GM19467 (cell line): ENCODE measurements at regions not wholly inside any gene's neighbourhood (a gene's known extent, or its start where the extent isn't known, plus 50 kb on each side); places are given as distances from the start of the nearest gene placed in this dataset.

Experiments
- ATAC-seq: cut with Tn5 transposase; IDR thresholded peaks from one replicate; pipeline ENCODE4 v1.9.1; 2021; ENCODE audit warnings: mild to moderate bottlenecking, moderate library complexity; ENCODE audit not compliant: unreplicated experiment

- no peak for ATAC-seq
Observed at GRCh38 chr2:19041434-19042041, 316.9 kb downstream of the OSR1 start.

GRCh38 chr2:19038071-19039015, 320.1 kb downstream of the OSR1 start:
- ATAC-seq = no peak

DNA sequence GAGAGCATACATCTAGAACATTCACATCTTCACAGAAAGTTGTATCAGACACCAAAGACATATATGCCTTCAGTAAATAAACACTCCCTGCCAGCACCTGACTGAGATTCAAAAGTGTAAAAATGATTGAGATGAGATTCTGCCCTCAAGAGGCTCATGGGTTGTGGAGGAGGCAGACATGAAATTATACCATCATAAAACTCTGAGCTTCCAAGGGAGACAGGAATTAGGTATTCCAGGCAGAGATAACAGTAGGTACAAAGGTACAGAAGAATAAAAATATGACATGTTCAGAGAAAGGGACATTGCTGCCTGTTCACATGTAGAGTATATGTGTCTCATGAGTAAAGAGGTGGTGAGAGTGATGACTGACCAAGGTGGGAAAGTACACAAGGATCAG, 322.3 kb downstream of the OSR1 start:
- no peak for ATAC-seq

GRCh38 chr2:19035238-19035637, 323.2 kb downstream of the OSR1 start:
- ATAC-seq = no peak

GRCh38 chr2:19033240-19033639, 325.2 kb downstream of the OSR1 start:
- no peak for ATAC-seq

DNA sequence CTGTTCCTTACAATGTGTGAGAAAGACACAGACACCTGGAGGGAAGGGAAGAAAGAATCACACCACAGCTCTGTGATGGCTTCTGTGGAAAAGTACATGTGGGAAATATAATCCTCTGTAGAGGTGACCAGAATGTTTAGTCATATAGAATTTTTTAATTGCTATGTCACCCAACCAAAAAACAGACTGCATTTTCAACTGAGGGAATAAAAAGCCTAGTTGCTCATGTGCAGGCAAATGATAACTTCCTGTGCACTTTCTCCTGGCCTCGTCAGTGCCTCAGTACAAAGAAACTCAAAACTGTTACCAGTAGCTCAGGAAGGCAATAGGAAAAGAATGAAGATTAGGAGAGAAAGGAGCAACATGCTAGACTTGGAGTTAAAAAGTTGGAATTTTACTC, 326.8 kb downstream of the OSR1 start:
- ATAC-seq = no peak

DNA sequence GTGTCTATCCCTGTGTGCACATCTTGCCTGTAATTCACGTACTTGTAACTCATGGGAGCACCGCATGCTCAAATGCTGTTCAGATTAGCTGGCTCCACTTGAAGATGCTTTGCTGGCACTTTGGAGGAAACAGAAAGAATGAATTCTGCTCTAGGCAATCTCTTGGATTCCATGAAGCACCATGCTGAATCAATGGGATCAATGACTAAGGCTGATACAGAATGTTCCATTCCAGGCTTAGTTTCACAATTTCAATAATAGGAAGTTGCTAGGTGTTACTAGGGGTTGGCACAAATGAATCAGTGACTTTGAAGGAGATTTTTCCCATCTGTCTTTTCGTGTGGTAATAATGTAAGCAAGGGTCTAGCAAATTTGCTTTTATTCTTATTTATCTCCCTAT, 328.8 kb downstream of the OSR1 start:
- ATAC-seq = no peak

DNA sequence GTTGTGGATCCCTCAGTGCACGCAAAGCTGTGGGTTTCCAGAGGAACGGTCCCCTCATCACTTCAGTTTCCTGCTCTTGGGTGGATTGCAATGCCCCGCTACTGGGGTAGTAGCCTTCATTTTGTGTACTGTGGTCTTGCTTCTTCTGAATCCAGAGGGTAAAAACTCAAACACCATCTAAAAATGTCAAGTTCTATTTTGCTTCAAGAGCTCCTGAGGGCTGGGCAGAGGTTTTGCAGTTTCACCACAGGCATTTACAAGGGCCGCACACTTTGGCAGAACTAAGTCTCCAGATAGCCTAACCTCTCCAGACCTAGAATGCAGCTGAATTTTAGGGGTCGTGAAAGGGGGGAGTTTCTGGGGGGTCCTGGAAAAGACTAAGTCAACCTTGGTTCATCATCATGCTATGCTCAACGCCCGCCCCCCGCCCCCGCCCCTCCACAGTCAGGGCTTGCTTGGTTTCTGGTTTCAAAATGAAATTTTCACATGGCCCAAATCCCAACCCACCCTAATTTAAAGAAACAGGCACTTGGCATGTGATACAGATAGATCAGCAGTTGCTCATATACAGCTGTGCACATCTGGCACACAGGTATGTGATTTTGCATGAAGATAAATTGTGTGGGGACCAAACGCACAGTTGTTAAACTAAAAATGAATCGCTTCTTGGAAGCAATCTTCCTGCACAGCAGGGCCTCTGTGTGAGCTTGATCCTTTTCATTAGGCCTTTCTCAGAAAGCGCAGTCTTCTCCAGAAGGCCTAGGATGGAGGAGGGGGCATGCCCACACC, 329.6 kb downstream of the OSR1 start:
- no peak for ATAC-seq

DNA sequence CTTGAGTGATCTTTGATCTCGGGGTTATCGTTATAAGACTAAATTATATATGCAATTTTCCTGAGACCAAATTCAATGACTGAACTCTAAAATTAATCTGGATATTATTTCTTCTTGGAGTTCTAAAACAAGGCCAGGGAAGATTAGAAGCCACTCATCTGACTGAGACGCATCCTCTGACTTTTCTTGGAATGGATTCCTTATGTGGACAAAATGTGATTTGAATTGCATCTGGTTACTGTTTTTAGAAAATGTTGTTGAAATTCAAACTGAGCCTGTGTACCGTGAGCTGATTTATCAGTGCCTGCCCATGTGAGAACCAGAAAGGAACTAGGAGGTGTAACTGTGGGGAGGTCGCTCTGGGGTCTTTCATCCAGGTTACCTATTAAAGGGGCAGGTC, 330.8 kb downstream of the OSR1 start:
- no peak for ATAC-seq

GRCh38 chr2:19026261-19026660, 332.2 kb downstream of the OSR1 start:
- no peak for ATAC-seq

- ATAC-seq = no peak
Observed at GRCh38 chr2:19022334-19022733, 336.1 kb downstream of the OSR1 start.

DNA sequence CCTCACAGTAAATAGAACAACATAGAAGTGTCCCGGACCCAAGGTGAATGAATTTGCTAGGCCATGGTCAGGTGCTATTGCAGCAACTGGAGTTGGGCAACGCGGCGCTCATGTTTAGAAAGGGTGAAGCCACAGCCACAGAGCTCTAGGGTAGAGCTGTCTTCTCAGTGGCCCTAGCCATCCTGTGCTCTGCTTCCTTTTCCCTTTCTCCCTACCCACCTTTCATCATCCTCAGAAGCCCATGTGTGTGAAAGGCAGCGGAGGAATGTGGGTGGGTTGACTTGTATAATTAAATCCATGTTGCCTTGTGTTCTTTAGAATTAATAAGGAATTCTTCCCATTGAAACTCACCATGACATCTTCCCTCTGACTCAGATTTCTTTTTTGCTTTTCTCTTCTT, 336.7 kb downstream of the OSR1 start:
- ATAC-seq = no peak

DNA sequence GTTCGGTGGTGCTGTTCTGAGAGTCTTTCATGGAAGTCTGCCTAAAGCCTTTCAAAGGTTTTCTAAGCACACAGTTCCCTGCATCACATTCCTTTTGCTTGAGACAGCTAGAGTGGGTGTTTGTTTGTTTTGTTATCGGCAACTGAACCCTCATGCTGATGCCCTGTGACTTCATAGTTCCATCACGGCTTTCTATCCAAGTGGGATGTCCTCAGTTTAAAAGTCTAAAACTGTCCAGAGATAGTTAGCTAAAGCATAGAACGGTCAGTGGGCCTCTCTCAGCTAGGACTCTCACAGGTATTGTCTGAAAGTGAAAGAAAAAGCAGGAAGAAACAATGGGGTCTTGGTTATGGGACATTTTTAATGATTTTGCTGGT, 337.3 kb downstream of the OSR1 start:
- no peak for ATAC-seq

DNA sequence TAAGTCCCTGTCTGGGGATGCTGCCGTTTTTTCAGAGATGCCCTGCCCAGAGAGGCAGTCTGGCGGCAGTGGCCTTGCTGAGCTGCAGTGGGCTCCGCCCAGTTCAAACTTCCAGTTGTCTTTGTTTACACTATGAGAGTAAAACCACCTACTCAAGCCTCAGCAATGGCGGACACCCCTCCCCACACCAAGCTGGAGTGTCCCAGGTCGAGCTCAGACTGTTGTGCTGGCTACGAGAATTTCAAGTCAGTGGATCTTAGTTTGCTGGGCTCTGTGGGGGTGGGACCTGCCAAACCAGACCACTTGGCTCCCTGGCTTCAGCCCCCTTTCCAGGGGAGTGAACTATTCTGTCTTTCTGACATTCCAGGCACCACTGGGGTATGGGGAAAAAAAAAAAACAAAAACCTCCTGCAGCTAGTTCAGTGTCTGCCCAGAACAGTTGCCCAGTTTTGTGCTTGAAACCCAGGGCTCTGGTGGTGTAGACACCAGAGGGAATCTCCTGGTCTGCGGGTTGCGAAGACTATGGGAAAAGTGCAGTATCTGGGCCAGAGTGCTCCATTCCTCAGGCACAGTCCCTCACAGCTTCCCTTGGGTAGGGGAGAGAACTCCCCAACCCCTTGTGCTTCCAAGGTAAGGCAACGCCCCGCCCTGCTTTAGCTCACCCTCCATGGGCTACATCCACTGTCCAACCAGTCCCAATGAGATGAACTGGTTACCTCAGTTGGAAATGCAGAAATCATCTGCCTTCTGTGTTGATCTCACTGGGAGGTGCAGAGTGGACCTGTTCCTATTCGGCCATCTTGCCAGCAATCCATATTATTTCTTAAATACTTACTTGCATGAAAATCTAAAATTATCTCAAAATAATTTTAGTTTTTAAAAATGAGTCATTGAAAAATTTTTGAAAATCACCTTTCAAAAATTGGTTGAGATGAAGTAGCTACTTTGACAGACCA, 338.0 kb downstream of the OSR1 start:
- ATAC-seq = no peak

DNA sequence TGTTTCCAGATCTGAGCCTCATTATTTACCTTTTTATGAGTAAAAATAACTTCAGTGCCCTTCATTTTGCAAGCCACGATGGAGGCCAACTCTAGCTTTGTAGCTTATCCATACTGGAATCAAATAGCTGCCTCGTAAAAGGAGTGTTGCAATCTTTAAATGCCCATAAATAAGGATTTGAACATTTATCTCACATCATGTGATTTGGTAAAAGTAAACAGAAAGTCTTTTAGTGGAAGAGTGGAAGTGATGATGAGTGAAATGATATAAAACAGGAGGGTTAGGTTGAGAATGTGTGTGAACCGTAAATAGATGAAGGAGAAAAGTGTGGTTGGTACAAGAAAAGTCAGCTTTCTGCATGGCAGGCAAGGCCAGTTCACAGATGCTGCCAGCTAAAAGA, 348.9 kb downstream of the OSR1 start:
- no peak for ATAC-seq

DNA sequence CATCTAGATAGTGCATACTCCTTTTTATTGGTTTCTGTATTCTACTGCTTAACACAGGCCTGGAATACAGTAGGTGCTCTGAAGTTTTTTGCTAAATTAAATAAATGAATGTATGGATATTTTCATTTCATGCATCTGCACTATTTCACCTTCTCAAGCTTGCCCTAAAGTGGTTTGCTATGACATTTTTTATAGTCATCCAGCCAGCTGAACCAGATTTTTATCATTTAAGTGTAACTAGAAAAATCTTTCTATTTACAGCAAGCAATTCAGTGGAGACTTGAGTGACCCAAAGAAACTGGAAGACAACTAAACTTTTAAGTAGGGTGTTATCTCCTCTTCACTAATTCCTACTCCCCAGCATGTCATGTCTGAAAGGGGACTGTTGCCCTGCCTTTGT, 354.9 kb downstream of the OSR1 start:
- ATAC-seq = no peak

DNA sequence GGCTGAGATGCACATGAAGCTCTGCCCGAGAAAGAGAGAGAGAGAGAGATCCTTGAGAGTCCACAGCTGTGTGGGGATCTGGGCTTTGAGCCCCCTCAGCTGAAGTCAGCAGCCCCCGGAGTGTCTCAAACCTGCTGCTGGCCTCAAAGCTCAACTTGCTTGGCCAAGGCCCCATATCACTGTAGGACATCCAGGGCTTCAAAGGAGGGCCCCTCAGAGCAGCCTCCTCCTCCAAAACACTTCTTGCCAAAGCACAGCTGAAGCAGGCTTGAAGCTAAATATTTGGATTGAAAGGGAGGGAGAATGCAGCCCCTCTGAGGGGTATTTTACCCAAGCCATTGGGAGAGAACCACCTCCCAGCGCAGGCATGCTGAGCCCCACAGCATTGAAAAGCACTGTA, 357.6 kb downstream of the OSR1 start:
- no peak for ATAC-seq

GRCh38 chr2:18999198-18999597, 359.2 kb downstream of the OSR1 start:
- ATAC-seq = no peak

GRCh38 chr2:18998491-18998890, 359.9 kb downstream of the OSR1 start:
- no peak for ATAC-seq

DNA sequence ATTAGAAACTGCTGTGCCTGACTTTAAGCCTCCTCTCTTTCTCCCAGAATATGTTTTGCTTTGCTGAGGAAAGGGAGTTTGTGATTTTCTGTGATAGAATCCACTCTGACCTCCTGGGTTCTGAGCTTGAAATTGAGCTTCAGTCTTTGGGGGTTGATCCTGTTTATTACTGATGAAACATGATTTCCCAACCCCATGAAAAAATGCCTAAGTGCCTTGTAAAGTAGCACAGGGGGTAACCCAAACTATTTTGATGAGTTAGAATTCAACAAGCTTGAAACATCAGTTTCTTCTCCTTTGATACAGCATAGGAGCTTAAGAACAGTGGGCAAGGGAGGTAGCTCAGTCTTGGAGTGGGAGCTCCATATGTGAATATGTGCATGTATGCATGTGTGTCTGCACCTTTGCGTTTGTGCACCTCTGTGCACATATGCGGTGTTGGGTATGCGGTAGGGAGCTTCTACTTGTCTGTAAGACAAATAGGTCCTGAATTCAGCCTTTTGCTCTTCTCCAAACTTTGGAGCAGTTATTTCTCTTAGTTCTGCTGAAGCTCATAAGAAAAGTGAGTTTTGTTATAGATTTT, 364.6 kb downstream of the OSR1 start:
- ATAC-seq = no peak
